ENCODE measurements at regions not wholly inside any gene's neighbourhood (a gene's known extent, or its start where the extent isn't known, plus 50 kb on each side); places are given as distances from the start of the nearest gene placed in this dataset.

GRCh38 chr7:28290496-28290895 is 109.9 kb upstream of the JAZF1 start:
- intact Hi-C loops (cut with DNase I, micrococcal nuclease), result loop anchor here in 1 of 2 donors (10.0 kb wide), 1 partner anchor 564 kb away; no protein-coding TSS in a partner anchor
- no peak for ATAC-seq

GRCh38 chr7:28291559-28291958 is 111.0 kb upstream of the JAZF1 start:
- ATAC-seq (no peak), DNase-seq (no peak)
- intact Hi-C loops (cut with DNase I, micrococcal nuclease), result loop anchor here in 1 of 2 donors (10.0 kb wide), 1 partner anchor 563 kb away; no protein-coding TSS in a partner anchor

More at GRCh38 chr7:28290496-28290895, 109.9 kb upstream of the JAZF1 start:
- DNase-seq, result no peak

- ATAC-seq (no peak), DNase-seq (no peak)
- intact Hi-C loops (cut with DNase I, micrococcal nuclease), result loop anchor here in 1 of 2 donors (10.0 kb wide), 1 partner anchor 562 kb away; no protein-coding TSS in a partner anchor
Measured at GRCh38 chr7:28292834-28293526, 112.4 kb upstream of the JAZF1 start.

- ATAC-seq (no peak), DNase-seq (no peak)
- intact Hi-C loops (cut with DNase I, micrococcal nuclease), result loop anchor here in 1 of 2 donors (10.0 kb wide), 1 partner anchor 561 kb away; no protein-coding TSS in a partner anchor
Measured at GRCh38 chr7:28293527-28293835, 112.9 kb upstream of the JAZF1 start.

GRCh38 chr7:28296571-28297483 is 115.5 kb upstream of the CREB5 start:
- no peak for ATAC-seq
- intact Hi-C loops (cut with DNase I, micrococcal nuclease), result loop anchor here in 1 of 2 donors (10.0 kb wide), 1 partner anchor 558 kb away; no protein-coding TSS in a partner anchor
- DNase-seq, result peak in 1 of 2 donors; percentile 25

GRCh38 chr7:28297801-28298459 is 114.4 kb upstream of the CREB5 start:
- intact Hi-C loops (cut with DNase I, micrococcal nuclease), result loop anchor here in 1 of 2 donors (10.0 kb wide), 1 partner anchor 557 kb away; no protein-coding TSS in a partner anchor
- no peak for DNase-seq
- ATAC-seq, result no peak

- intact Hi-C loops (cut with DNase I, micrococcal nuclease), result loop anchor here in 1 of 2 donors (10.0 kb wide), 1 partner anchor 556 kb away; no protein-coding TSS in a partner anchor
- ATAC-seq (peak; percentile 47), DNase-seq (peak in 1 of 2 donors; percentile 7)
Measured at GRCh38 chr7:28298870-28299518, 113.3 kb upstream of the CREB5 start.

- intact Hi-C loops (cut with DNase I, micrococcal nuclease), result loop anchor here in 1 of 2 donors (10.0 kb wide), 1 partner anchor 555 kb away; no protein-coding TSS in a partner anchor
- DNase-seq (no peak), ATAC-seq (no peak)
Measured at GRCh38 chr7:28299556-28299955, 112.8 kb upstream of the CREB5 start.

GRCh38 chr7:28300488-28300887 is 111.8 kb upstream of the CREB5 start:
- no peak for DNase-seq
- no peak for ATAC-seq
- intact Hi-C loops (cut with DNase I, micrococcal nuclease), result no loop called here

- ATAC-seq (no peak), DNase-seq (no peak)
- intact Hi-C loops (cut with DNase I, micrococcal nuclease), result no loop called here
Measured at GRCh38 chr7:28301148-28301641, 111.1 kb upstream of the CREB5 start.

- DNase-seq (no peak), ATAC-seq (no peak)
- intact Hi-C loops (cut with DNase I, micrococcal nuclease), result no loop called here
Measured at GRCh38 chr7:28304290-28304689, 108.0 kb upstream of the CREB5 start.

GRCh38 chr7:28309704-28310459 is 102.4 kb upstream of the CREB5 start:
- no peak for DNase-seq
- ATAC-seq, result no peak
- intact Hi-C loops (cut with DNase I, micrococcal nuclease), result no loop called here

- DNase-seq (no peak), ATAC-seq (no peak)
- intact Hi-C loops (cut with DNase I, micrococcal nuclease), result no loop called here
Measured at GRCh38 chr7:28310460-28310848, 101.9 kb upstream of the CREB5 start.

- ATAC-seq (no peak), DNase-seq (no peak)
- intact Hi-C loops (cut with DNase I, micrococcal nuclease), result no loop called here
Measured at GRCh38 chr7:28311670-28312069, 100.6 kb upstream of the CREB5 start.

- intact Hi-C loops (cut with DNase I, micrococcal nuclease), result no loop called here
- ATAC-seq, result no peak
- DNase-seq, result no peak
Measured at GRCh38 chr7:28312948-28313347, 99.4 kb upstream of the CREB5 start.

GRCh38 chr7:28314841-28315240 is 97.5 kb upstream of the CREB5 start:
- intact Hi-C loops (cut with DNase I, micrococcal nuclease), result no loop called here
- no peak for DNase-seq
- ATAC-seq, result no peak

- no peak for DNase-seq
- intact Hi-C loops (cut with DNase I, micrococcal nuclease), result no loop called here
- no peak for ATAC-seq
Measured at GRCh38 chr7:28315565-28316410, 96.5 kb upstream of the CREB5 start.
